ENCODE measurements at regions not wholly inside any gene's neighbourhood (a gene's known extent, or its start where the extent isn't known, plus 50 kb on each side); places are given as distances from the start of the nearest gene placed in this dataset.

DNA sequence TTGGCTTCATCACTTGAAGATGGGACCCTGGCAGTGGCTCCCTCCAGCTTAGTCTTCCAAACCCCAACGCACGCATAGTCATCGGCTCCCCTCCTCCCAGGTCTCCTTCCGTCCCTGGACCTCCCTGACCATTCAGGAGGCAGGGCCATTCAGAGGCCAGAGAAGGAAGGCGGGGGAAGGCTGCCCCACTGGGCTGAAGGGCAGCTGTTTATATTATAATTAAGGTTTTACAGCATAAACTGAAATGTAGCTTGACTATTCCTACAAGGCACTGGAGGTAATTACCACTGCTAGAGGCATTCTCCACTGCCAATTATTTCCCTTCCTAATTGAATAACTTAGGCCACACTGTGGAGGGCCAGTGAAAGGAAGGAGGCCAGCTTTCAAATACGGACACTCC lies 170.6 kb upstream of the PROX1 start:
- TF ChIP-seq POLR2A (IDR thresholded peaks at IDR 0.05; ENCODE audit: low read depth, low read length), result no peak
- TF ChIP-seq POLR2AphosphoS5 (IDR thresholded peaks at IDR 0.05; ENCODE audit: low read depth, low read length), result no peak

Data from GM12892 (cell line).